ENCODE measurements at regions not wholly inside any gene's neighbourhood (a gene's known extent, or its start where the extent isn't known, plus 50 kb on each side); places are given as distances from the start of the nearest gene placed in this dataset.

GRCh38 chr14:42563313-42563712 lies 956.6 kb downstream of the LRFN5 start:
- TF ChIP-seq TEAD4 (IDR thresholded peaks at IDR 0.05; ENCODE audit: borderline replicate concordance, insufficient read depth) (no peak), POLR2AphosphoS5 (IDR thresholded peaks at IDR 0.05; ENCODE audit: low read depth, low read length) (no peak), YY1 (IDR thresholded peaks at IDR 0.05; ENCODE audit: low read depth) (no peak), EP300 (IDR thresholded peaks at IDR 0.05; ENCODE audit: borderline replicate concordance in 1 of 2, low read depth in 1 of 2, low read length in 1 of 2) (no peak), USF2 (IDR thresholded peaks at IDR 0.05; ENCODE audit: borderline replicate concordance, low read depth, low read length) (no peak), SIN3A (IDR thresholded peaks at IDR 0.05; ENCODE audit: borderline replicate concordance, low read depth, low read length) (no peak), SMC3 (IDR thresholded peaks at IDR 0.05; ENCODE audit: low read depth, low read length) (no peak), REST (IDR thresholded peaks at IDR 0.05; ENCODE audit: low read depth, low read length) (no peak), RAD21 (IDR thresholded peaks at IDR 0.05; ENCODE audit: low read length) (no peak), RXRA (IDR thresholded peaks at IDR 0.05; ENCODE audit: borderline replicate concordance, low read depth) (no peak), MAX (IDR thresholded peaks at IDR 0.05; ENCODE audit: low read depth) (no peak), RFX5 (IDR thresholded peaks at IDR 0.05; ENCODE audit: low read length) (no peak)
- TF ChIP-seq, protein P1, sequence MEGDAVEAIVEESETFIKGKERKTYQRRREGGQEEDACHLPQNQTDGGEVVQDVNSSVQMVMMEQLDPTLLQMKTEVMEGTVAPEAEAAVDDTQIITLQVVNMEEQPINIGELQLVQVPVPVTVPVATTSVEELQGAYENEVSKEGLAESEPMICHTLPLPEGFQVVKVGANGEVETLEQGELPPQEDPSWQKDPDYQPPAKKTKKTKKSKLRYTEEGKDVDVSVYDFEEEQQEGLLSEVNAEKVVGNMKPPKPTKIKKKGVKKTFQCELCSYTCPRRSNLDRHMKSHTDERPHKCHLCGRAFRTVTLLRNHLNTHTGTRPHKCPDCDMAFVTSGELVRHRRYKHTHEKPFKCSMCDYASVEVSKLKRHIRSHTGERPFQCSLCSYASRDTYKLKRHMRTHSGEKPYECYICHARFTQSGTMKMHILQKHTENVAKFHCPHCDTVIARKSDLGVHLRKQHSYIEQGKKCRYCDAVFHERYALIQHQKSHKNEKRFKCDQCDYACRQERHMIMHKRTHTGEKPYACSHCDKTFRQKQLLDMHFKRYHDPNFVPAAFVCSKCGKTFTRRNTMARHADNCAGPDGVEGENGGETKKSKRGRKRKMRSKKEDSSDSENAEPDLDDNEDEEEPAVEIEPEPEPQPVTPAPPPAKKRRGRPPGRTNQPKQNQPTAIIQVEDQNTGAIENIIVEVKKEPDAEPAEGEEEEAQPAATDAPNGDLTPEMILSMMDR (IDR thresholded peaks at IDR 0.05) = no peak
- TF ChIP-seq, protein P2, sequence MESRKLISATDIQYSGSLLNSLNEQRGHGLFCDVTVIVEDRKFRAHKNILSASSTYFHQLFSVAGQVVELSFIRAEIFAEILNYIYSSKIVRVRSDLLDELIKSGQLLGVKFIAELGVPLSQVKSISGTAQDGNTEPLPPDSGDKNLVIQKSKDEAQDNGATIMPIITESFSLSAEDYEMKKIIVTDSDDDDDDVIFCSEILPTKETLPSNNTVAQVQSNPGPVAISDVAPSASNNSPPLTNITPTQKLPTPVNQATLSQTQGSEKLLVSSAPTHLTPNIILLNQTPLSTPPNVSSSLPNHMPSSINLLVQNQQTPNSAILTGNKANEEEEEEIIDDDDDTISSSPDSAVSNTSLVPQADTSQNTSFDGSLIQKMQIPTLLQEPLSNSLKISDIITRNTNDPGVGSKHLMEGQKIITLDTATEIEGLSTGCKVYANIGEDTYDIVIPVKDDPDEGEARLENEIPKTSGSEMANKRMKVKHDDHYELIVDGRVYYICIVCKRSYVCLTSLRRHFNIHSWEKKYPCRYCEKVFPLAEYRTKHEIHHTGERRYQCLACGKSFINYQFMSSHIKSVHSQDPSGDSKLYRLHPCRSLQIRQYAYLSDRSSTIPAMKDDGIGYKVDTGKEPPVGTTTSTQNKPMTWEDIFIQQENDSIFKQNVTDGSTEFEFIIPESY (IDR thresholded peaks at IDR 0.05; ENCODE audit: borderline replicate concordance, low read depth) = no peak

All from SK-N-SH (cell line).